Fibroblast of lung (primary cell): ENCODE measurements at regions not wholly inside any gene's neighbourhood (a gene's known extent, or its start where the extent isn't known, plus 50 kb on each side); places are given as distances from the start of the nearest gene placed in this dataset.

Experiments
- EZH2 ChIP-seq: IDR thresholded peaks from 2 replicates; pipeline ENCODE4 v1.5.1; 2012; ENCODE audit warnings: low read length, control low read depth, mild to moderate bottlenecking; ENCODE audit errors: missing control alignments
- TF ChIP-seq, protein P1 (sequence below), 2 donors: IDR thresholded peaks in 1 of 2; conservative IDR thresholded peaks in 1 of 2; 1 replicate in 1 of 2; 2 replicates in 1 of 2; pipeline ENCODE4 v1.5.1; 2011 to 2012; ENCODE audit warnings: low read length in 2 of 2, control low read depth in 1 of 2, inconsistent platforms in 1 of 2, low read depth in 1 of 2, mild to moderate bottlenecking in 1 of 2

GRCh38 chrX:3231766-3232165 lies 114.7 kb downstream of the MXRA5 start:
- TF ChIP-seq, protein P1, sequence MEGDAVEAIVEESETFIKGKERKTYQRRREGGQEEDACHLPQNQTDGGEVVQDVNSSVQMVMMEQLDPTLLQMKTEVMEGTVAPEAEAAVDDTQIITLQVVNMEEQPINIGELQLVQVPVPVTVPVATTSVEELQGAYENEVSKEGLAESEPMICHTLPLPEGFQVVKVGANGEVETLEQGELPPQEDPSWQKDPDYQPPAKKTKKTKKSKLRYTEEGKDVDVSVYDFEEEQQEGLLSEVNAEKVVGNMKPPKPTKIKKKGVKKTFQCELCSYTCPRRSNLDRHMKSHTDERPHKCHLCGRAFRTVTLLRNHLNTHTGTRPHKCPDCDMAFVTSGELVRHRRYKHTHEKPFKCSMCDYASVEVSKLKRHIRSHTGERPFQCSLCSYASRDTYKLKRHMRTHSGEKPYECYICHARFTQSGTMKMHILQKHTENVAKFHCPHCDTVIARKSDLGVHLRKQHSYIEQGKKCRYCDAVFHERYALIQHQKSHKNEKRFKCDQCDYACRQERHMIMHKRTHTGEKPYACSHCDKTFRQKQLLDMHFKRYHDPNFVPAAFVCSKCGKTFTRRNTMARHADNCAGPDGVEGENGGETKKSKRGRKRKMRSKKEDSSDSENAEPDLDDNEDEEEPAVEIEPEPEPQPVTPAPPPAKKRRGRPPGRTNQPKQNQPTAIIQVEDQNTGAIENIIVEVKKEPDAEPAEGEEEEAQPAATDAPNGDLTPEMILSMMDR (conservative IDR thresholded peaks at IDR 0.05 in 1 of 2, IDR thresholded peaks at IDR 0.05 in 1 of 2; ENCODE audit: low read depth in 1 of 2, low read length in 2 of 2), result no peak
- TF ChIP-seq EZH2, result no peak
